HFF-Myc (cell line): ENCODE measurements at regions not wholly inside any gene's neighbourhood (a gene's known extent, or its start where the extent isn't known, plus 50 kb on each side); places are given as distances from the start of the nearest gene placed in this dataset.

Source experiments
- DNase-seq: peaks from one replicate; pipeline ENCODE4 v3.0.0-alpha.2; 2011; ENCODE audit warnings: low read depth; ENCODE audit errors: extremely low read depth
- H3K4me3 ChIP-seq: replicated peaks from 2 replicates; pipeline ENCODE4 v1.5.1; 2011; ENCODE audit warnings: low read depth, mild to moderate bottlenecking, control low read depth, low read length
- TF ChIP-seq, protein P1 (sequence below): IDR thresholded peaks from 2 replicates; pipeline ENCODE4 v1.5.1; 2012; ENCODE audit warnings: mild to moderate bottlenecking, low read depth, low read length, control low read depth; ENCODE audit errors: missing control alignments

DNA sequence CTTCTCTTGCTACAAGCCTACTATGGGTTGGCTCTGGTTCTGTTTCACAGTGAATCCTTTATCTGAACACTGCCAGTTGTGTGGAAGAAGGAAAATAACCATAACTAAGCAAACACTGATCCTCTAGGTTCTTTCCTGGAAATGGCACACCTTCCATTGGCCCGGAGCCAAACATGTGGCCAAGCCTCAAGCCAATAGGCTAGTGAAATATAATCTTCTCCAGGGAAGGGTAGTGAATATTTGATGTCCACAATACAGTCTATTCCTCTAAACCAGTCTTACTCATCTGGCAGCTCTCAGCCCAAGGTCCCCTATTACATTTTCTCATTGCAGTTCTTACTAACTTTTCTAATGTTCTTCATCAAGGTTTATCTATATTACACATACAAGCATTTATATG lies 921.3 kb downstream of the TUSC7 start:
- no peak overlapping the region for H3K4me3 ChIP-seq
- TF ChIP-seq, protein P1, sequence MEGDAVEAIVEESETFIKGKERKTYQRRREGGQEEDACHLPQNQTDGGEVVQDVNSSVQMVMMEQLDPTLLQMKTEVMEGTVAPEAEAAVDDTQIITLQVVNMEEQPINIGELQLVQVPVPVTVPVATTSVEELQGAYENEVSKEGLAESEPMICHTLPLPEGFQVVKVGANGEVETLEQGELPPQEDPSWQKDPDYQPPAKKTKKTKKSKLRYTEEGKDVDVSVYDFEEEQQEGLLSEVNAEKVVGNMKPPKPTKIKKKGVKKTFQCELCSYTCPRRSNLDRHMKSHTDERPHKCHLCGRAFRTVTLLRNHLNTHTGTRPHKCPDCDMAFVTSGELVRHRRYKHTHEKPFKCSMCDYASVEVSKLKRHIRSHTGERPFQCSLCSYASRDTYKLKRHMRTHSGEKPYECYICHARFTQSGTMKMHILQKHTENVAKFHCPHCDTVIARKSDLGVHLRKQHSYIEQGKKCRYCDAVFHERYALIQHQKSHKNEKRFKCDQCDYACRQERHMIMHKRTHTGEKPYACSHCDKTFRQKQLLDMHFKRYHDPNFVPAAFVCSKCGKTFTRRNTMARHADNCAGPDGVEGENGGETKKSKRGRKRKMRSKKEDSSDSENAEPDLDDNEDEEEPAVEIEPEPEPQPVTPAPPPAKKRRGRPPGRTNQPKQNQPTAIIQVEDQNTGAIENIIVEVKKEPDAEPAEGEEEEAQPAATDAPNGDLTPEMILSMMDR, result no peak
- peak; percentile 22 for DNase-seq

DNA sequence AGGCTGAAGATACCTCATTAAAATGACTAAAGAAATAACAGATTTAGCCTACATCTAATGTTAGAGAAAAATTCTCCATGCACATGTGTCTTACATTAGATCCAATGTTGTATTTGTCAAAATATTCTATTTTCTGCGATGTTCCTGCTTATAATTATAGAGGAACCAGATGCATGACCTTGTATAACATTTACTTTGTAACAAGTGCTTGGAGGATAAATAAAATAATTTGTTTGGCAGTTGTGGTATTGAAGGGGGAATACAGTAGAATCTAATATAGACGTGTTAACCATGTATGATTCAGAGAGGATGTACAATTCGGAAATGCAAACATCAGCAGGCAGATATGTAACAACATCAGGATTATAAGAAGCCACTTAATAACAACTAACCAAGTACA lies 922.2 kb downstream of the TUSC7 start:
- H3K4me3 ChIP-seq, result no peak overlapping the region
- no peak for DNase-seq
- TF ChIP-seq, protein P1, result no peak

DNA sequence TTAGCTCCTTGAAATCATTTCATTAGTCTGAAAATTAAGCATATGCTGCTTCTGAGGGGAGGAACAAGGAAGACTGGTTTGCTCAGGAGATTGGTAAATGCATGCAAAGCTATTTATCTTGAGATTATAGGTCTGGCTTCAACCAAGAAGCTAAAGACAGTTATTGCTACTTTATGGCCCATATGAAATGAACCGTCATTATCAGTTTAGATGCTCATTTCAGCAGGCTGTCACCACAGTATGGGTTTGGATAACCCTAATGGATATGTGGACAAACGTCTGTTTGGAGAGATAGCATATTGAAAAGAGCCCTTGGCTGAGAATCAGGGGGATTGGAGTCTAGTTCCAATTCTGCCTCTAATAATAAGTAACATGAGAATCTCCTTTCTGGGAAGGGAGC lies 922.6 kb downstream of the TUSC7 start:
- no peak overlapping the region for H3K4me3 ChIP-seq
- TF ChIP-seq, protein P1, result no peak
- DNase-seq, result no peak

DNA sequence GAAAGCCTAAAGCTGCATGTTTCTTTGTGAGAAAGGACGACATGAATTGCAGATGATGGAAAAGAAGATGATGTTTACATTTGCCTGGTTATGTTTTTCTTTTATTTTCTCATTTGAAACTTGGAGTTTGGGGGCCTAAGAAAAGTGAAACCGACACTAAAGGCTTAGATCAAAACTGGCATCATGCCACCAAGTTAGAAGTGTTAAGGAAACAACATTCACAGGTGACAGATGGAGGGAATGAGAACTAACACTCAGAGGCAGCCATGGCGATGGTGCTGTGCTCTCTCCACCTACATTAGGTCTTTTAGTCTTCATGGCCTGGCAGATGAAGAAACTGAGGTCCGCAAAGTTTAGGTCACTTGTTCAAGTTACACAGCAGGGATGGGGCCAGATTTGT lies 923.6 kb downstream of the TUSC7 start:
- no peak overlapping the region for H3K4me3 ChIP-seq
- TF ChIP-seq, protein P1, result no peak
- DNase-seq, result no peak

DNA sequence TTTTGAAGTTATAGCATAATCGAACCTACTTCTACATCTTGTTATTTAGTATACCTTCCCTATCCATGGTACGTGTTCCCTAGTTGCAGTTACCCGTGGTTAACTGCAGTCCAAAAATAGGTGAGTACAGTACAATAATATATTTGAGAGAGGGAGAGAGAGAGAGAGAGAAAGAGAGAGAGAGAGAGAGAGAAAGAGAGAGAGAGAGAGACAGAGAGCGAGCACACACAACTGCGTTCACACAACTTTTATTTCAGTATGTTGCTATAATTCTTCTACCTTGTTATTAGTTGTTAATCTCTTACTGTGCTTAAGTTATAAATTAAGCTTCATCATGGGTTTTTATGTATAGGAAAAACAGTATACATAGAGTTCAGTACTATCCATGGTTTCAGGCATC lies 928.1 kb downstream of the TUSC7 start:
- no peak overlapping the region for H3K4me3 ChIP-seq
- TF ChIP-seq, protein P1, result no peak
- no peak for DNase-seq

DNA sequence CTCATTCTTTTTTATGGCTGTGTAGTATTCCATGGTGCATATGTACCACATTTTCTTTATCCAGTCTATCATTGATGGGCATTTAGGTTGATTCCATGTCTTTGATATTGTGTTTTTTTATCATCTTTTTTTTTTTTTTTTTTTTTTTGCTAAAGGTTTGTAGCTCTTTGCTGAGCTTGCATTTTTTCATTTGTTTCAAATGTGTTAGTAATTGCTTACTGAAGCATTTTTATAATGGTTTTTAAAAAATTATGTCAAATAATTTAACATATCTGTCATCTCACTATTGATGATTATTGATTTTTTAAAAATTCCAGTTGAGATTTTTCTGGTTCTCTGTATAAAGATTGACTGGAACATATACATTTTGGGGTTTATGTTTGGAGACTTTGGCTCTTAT lies 934.6 kb downstream of the TUSC7 start:
- no peak overlapping the region for H3K4me3 ChIP-seq
- TF ChIP-seq, protein P1, result no peak
- no peak for DNase-seq

DNA sequence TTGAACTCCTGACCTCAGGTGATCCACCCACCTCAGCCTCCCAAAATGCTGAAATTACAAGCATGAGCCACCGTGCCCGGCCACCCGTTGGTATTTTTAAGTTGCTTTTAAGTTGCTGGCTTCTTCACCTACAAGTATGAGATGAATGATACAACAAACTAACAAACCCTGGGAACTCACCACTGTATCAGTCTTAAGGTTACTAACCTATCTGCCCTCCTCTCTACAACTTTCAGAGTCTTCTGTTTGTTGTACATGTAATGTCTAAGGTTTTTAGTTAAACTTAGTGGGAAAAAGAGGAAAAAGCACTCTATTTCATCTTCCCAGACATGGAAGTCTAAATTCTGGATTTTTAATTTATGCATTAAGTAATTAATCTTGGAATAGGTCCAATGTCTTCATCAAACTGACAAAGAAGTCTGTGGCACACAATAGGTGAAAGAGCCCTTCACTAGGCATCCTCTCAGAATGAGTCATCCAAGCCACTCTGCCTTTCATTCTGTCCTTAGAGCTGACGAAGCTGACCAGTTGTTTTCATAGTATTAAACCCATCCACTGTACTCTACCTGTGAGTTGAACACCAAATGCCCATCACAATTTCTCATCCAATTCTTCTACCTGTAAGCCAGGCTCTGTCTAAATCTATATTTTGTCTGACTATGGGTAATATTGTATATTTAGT lies 936.1 kb downstream of the TUSC7 start:
- DNase-seq, result no peak
- TF ChIP-seq, protein P1, result no peak
- H3K4me3 ChIP-seq, result no peak overlapping the region
